Activated CD4-positive, alpha-beta memory T cell treated with anti-CD3 and anti-CD28 coated beads, Interleukin-2, amount 10 ng/mL, durations not matched to agents 7 days and 5 days (primary cell): ENCODE measurements at regions not wholly inside any gene's neighbourhood (a gene's known extent, or its start where the extent isn't known, plus 50 kb on each side); places are given as distances from the start of the nearest gene placed in this dataset.

ENCODE experiments used
- CTCF ChIA-PET: fragments of 350-600 bp; sonication (Branson Sonifier 250); formaldehyde crosslinking; loops from one replicate; lab custom pipeline; 2021; ENCODE audit warnings: antibody characterized with exemption, inconsistent platforms; lab: Charles Lee
- POLR2A ChIA-PET: fragments of 350-600 bp; sonication (Branson Sonifier 250); formaldehyde crosslinking; loops from one replicate; lab custom pipeline; 2021; ENCODE audit warnings: antibody characterized with exemption; lab: Charles Lee
- DNase-seq: peaks from one replicate; pipeline ENCODE4 v3.0.0-alpha.2; 2020
- H3K27ac Mint-ChIP-seq: one replicate; pipeline ENCODE4 v1.8.0; 2021; ENCODE audit warnings: mild to moderate bottlenecking, mixed read lengths
- H3K27me3 Mint-ChIP-seq: one replicate; pipeline ENCODE4 v1.8.0; 2021; ENCODE audit warnings: mixed read lengths
- H3K36me3 Mint-ChIP-seq: one replicate; pipeline ENCODE4 v1.8.0; 2021; ENCODE audit warnings: low read depth, mixed read lengths
- H3K4me1 Mint-ChIP-seq: one replicate; pipeline ENCODE4 v1.8.0; 2021; ENCODE audit warnings: mixed read lengths
- H3K4me3 Mint-ChIP-seq: one replicate; pipeline ENCODE4 v1.8.0; 2021; ENCODE audit warnings: mild to moderate bottlenecking, mixed read lengths
- H3K9me3 Mint-ChIP-seq: one replicate; pipeline ENCODE4 v1.8.0; 2021; ENCODE audit warnings: mixed read lengths

GRCh38 chr4:167290678-167291077, 56.4 kb upstream of the SPOCK3 start:
- H3K4me1 Mint-ChIP-seq: no peaks in the 10 kb centered on the region
- CTCF ChIA-PET: no interaction called here

GRCh38 chr4:167308876-167309275, 74.6 kb upstream of the SPOCK3 start:
- Mint-ChIP-seq H3K27me3 (no peaks in the 10 kb centered on the region), H3K36me3 (no peaks in the 10 kb centered on the region), H3K27ac (no peak overlapping the region), H3K4me3 (no peak overlapping the region), H3K4me1 (no peaks in the 10 kb centered on the region), H3K9me3 (peaks cover 5% of the 10 kb centered on the region)
- ChIA-PET POLR2A (no interaction called here), CTCF (no interaction called here)
- DNase-seq: no peak

More at GRCh38 chr4:167290678-167291077, 56.4 kb upstream of the SPOCK3 start:
- Mint-ChIP-seq H3K27me3 (no peaks in the 10 kb centered on the region), H3K36me3 (no peaks in the 10 kb centered on the region), H3K9me3 (peaks cover 8% of the 10 kb centered on the region), H3K4me3 (no peak overlapping the region), H3K27ac (no peak overlapping the region)
- POLR2A ChIA-PET: no interaction called here
- no peak for DNase-seq

DNA sequence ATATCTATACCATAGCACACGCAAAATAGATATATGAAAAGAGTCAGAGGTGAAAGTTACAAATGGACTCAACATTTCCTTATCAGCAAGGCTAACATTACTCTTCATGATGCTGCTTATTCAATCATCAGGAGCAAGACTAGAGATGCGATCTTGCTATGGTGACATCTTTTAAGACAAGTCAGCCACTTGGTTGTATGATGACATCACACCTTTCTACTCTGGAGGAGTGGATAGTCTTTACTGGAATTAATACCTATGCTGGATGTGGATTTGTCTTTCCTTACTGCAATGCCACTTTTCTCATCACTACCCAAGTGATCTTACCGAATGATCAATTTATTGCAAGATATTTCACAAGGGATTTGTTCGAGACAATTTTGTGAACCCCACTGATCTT, 87.0 kb upstream of the SPOCK3 start:
- DNase-seq: no peak
- Mint-ChIP-seq H3K4me1 (no peaks in the 10 kb centered on the region), H3K27me3 (no peaks in the 10 kb centered on the region), H3K36me3 (no peaks in the 10 kb centered on the region), H3K9me3 (peaks cover 3% of the 10 kb centered on the region), H3K4me3 (no peak overlapping the region), H3K27ac (no peak overlapping the region)
- ChIA-PET CTCF (no interaction called here), POLR2A (no interaction called here)

DNA sequence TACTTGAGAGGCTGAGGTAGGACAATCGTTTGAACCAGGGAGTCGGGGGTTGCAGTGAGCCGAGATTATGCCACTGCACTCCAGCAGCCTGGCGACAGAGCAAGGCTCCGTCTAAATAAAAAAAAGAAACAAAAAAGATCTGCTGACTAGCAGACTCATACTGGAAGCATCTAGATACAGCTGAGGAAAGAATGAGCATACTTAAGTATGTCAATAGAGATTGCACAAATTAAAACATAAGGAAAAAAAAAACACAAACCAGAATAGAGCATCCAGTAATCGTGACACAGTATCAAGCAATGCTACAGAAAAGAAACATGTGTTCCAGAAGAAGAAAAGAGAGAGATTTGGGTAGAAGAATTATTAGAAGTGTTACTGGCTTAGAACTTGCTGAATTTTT, 105.5 kb upstream of the SPOCK3 start:
- Mint-ChIP-seq H3K4me1 (no peaks in the 10 kb centered on the region), H3K27ac (no peak overlapping the region), H3K36me3 (no peaks in the 10 kb centered on the region), H3K9me3 (peaks cover 17% of the 10 kb centered on the region), H3K27me3 (no peaks in the 10 kb centered on the region), H3K4me3 (no peak overlapping the region)
- DNase-seq: no peak
- ChIA-PET CTCF (no interaction called here), POLR2A (no interaction called here)

- Mint-ChIP-seq H3K36me3 (no peaks in the 10 kb centered on the region), H3K27ac (no peak overlapping the region), H3K9me3 (no peaks in the 10 kb centered on the region), H3K27me3 (no peaks in the 10 kb centered on the region), H3K4me3 (no peak overlapping the region), H3K4me1 (no peaks in the 10 kb centered on the region)
- ChIA-PET POLR2A (no interaction called here), CTCF (no interaction called here)
- DNase-seq: no peak
Observed at GRCh38 chr4:167359711-167360110, 125.4 kb upstream of the SPOCK3 start.

GRCh38 chr4:167379076-167379835, 145.0 kb upstream of the SPOCK3 start:
- no peak for DNase-seq
- Mint-ChIP-seq H3K9me3 (no peaks in the 10 kb centered on the region), H3K27me3 (no peaks in the 10 kb centered on the region), H3K4me3 (no peak overlapping the region), H3K36me3 (no peaks in the 10 kb centered on the region), H3K27ac (no peak overlapping the region), H3K4me1 (no peaks in the 10 kb centered on the region)
- CTCF ChIA-PET: no interaction called here
- POLR2A ChIA-PET: no interaction called here

DNA sequence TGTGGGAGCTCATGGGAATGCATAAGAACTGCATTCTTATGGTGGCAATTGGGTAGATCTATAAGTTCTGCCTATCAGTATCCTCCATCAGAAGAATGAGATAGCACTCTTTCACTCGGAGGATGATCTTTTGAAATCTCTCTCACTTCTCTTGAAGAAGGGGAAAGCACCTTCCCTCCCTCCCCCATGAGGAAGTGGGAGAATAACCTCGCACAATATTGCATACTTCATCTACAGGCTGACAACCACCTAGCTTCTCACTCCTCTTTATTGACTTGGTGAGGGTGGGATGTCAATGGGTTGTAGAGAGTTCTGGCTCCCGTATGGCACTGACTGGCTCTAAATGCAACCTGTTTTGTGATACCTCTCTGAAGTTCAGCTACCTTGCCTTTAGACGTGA, 146.7 kb upstream of the SPOCK3 start:
- H3K9me3 Mint-ChIP-seq: no peaks in the 10 kb centered on the region
- POLR2A ChIA-PET: no interaction called here
- no peaks in the 10 kb centered on the region for H3K4me1 Mint-ChIP-seq
- CTCF ChIA-PET: no interaction called here
- DNase-seq: no peak
- no peak overlapping the region for H3K27ac Mint-ChIP-seq
- H3K36me3 Mint-ChIP-seq: no peaks in the 10 kb centered on the region
- no peaks in the 10 kb centered on the region for H3K27me3 Mint-ChIP-seq
- no peak overlapping the region for H3K4me3 Mint-ChIP-seq

GRCh38 chr4:167383291-167383690, 149.0 kb upstream of the SPOCK3 start:
- ChIA-PET CTCF (no interaction called here), POLR2A (no interaction called here)
- no peak for DNase-seq
- H3K4me1 Mint-ChIP-seq: no peaks in the 10 kb centered on the region
- no peaks in the 10 kb centered on the region for H3K27me3 Mint-ChIP-seq
- no peak overlapping the region for H3K27ac Mint-ChIP-seq
- no peaks in the 10 kb centered on the region for H3K9me3 Mint-ChIP-seq
- no peak overlapping the region for H3K4me3 Mint-ChIP-seq
- no peaks in the 10 kb centered on the region for H3K36me3 Mint-ChIP-seq

GRCh38 chr4:167397586-167397985, 163.3 kb upstream of the SPOCK3 start:
- no peak overlapping the region for H3K27ac Mint-ChIP-seq
- no peaks in the 10 kb centered on the region for H3K9me3 Mint-ChIP-seq
- POLR2A ChIA-PET: no interaction called here
- H3K4me1 Mint-ChIP-seq: no peaks in the 10 kb centered on the region
- no peaks in the 10 kb centered on the region for H3K36me3 Mint-ChIP-seq
- CTCF ChIA-PET: no interaction called here
- H3K4me3 Mint-ChIP-seq: no peak overlapping the region
- no peaks in the 10 kb centered on the region for H3K27me3 Mint-ChIP-seq
- no peak for DNase-seq

GRCh38 chr4:167399201-167399600, 164.9 kb upstream of the SPOCK3 start:
- CTCF ChIA-PET: no interaction called here
- no peaks in the 10 kb centered on the region for H3K9me3 Mint-ChIP-seq
- H3K27ac Mint-ChIP-seq: no peak overlapping the region
- no peak overlapping the region for H3K4me3 Mint-ChIP-seq
- H3K4me1 Mint-ChIP-seq: no peaks in the 10 kb centered on the region
- H3K36me3 Mint-ChIP-seq: no peaks in the 10 kb centered on the region
- no peak for DNase-seq
- H3K27me3 Mint-ChIP-seq: no peaks in the 10 kb centered on the region
- POLR2A ChIA-PET: no interaction called here

GRCh38 chr4:167406181-167406580, 171.9 kb upstream of the SPOCK3 start:
- CTCF ChIA-PET: no interaction called here
- Mint-ChIP-seq H3K27ac (no peak overlapping the region), H3K27me3 (no peaks in the 10 kb centered on the region), H3K36me3 (no peaks in the 10 kb centered on the region), H3K4me1 (no peaks in the 10 kb centered on the region), H3K4me3 (no peak overlapping the region), H3K9me3 (peaks cover under 1% of the 10 kb centered on the region)
- POLR2A ChIA-PET: no interaction called here
- DNase-seq: no peak

- H3K4me3 Mint-ChIP-seq: no peak overlapping the region
- no peaks in the 10 kb centered on the region for H3K27me3 Mint-ChIP-seq
- ChIA-PET CTCF (no interaction called here), POLR2A (no interaction called here)
- no peak overlapping the region for H3K27ac Mint-ChIP-seq
- DNase-seq: no peak
- peaks cover 4% of the 10 kb centered on the region for H3K9me3 Mint-ChIP-seq
- H3K36me3 Mint-ChIP-seq: no peaks in the 10 kb centered on the region
- H3K4me1 Mint-ChIP-seq: no peaks in the 10 kb centered on the region
Observed at GRCh38 chr4:167415461-167415860, 181.2 kb upstream of the SPOCK3 start.

DNA sequence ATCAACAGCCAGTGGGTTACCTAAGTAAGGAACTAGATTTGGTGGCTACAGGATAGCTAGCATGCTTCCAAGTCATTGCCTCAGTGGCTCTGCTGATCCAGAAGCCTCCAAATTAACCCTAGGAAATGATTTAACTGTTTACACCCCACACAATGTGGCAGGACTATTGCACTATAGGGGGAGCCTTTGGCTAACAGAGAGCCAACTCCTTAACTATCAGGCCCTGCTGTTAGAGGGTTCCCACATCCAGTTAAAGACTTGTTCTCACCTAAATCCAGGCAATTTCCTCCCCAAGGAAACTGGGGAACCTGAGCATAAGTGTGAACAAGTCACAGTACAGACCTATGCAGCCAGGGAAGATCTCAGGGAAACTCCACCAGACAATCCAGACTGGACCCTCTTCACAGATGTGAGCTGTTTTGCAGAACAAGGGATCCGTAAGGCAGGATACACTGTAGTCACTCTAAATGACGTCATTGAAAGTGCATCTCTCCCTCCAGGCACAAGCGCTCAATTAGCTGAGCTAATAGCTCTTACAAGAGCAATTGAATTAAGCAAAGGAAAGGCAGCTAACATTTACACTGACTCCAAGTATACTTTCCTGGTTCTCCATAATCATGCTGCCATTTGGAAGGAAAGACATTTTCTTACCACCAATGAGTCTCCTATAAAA, 185.3 kb upstream of the SPOCK3 start:
- ChIA-PET POLR2A (no interaction called here), CTCF (no interaction called here)
- DNase-seq: no peak
- no peak overlapping the region for H3K4me3 Mint-ChIP-seq
- H3K36me3 Mint-ChIP-seq: no peaks in the 10 kb centered on the region
- H3K9me3 Mint-ChIP-seq: peaks cover 5% of the 10 kb centered on the region
- no peak overlapping the region for H3K27ac Mint-ChIP-seq
- no peaks in the 10 kb centered on the region for H3K4me1 Mint-ChIP-seq
- no peaks in the 10 kb centered on the region for H3K27me3 Mint-ChIP-seq

GRCh38 chr4:167421201-167421600, 186.9 kb upstream of the SPOCK3 start:
- H3K36me3 Mint-ChIP-seq: no peaks in the 10 kb centered on the region
- no peaks in the 10 kb centered on the region for H3K27me3 Mint-ChIP-seq
- peaks cover 16% of the 10 kb centered on the region for H3K9me3 Mint-ChIP-seq
- no peaks in the 10 kb centered on the region for H3K4me1 Mint-ChIP-seq
- no peak overlapping the region for H3K27ac Mint-ChIP-seq
- no peak for DNase-seq
- ChIA-PET POLR2A (no interaction called here), CTCF (no interaction called here)
- H3K4me3 Mint-ChIP-seq: no peak overlapping the region
